ENCODE measurements at regions not wholly inside any gene's neighbourhood (a gene's known extent, or its start where the extent isn't known, plus 50 kb on each side); places are given as distances from the start of the nearest gene placed in this dataset.

DNA sequence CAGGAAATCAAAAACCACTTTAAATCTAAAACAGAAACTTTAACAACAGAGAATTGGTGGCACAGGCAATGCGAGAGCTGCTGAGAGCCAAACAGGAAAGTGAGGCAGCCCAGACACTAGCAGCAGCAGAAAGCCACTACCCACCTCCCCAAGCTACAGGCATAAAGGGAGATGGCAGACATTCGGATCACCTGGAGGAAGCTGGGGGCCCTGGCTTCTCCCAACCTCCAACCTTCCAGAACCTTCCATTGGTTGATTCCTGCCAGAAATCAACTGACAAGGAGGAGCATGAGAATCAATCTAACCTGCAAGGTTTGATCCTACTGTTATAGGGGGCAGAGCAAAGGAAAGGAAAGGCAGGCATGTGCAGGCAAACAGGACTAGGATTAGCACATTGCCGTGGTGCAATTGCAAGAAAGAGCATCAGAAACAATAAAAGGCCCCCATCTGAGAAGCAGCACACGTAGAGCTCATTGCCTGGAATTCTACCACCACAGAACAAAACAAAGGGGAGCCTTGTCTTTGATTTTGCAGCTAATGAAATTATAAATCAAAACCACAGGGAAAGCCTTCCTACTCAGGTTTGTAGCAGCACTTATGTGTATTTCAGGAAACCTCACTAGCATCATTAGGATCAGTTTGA lies 427.3 kb upstream of the RASGEF1B start:
- no peak for DNase-seq (ENCODE audit: extremely low spot score)
- CTCF ChIA-PET, result interaction anchor here (0.6 kb wide), 1 partner anchor 21 kb away, joined by 3 read pairs; no protein-coding TSS in a partner anchor
- POLR2A ChIA-PET, result no interaction called here

DNA sequence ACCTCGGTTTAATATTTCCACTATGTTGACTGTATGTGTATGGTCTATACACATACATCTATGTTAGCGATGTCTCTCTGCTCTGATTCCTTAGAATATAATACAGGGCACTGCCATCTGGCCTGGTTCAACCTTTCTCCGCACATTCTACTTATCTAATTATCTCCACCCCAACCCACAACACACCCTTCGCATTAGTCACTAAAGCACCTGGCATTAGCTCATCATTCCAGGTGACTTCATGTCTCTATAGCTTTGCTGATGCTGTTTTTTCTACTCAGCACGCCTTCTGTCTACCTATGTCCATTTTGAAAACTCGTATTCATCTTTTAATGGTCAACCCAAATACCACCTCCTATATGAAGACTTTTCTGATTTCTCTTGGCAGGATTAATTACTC lies 425.2 kb upstream of the RASGEF1B start:
- TF ChIP-seq L3MBTL2 (conservative IDR thresholded peaks at IDR 0.05), result no peak
- no peak for TF ChIP-seq BHLHE40 (IDR thresholded peaks at IDR 0.05; ENCODE audit: borderline replicate concordance)
- TF ChIP-seq FOXM1 (IDR thresholded peaks at IDR 0.05; ENCODE audit: borderline replicate concordance), result no peak
- TF ChIP-seq, protein P1, sequence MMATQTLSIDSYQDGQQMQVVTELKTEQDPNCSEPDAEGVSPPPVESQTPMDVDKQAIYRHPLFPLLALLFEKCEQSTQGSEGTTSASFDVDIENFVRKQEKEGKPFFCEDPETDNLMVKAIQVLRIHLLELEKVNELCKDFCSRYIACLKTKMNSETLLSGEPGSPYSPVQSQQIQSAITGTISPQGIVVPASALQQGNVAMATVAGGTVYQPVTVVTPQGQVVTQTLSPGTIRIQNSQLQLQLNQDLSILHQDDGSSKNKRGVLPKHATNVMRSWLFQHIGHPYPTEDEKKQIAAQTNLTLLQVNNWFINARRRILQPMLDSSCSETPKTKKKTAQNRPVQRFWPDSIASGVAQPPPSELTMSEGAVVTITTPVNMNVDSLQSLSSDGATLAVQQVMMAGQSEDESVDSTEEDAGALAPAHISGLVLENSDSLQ (IDR thresholded peaks at IDR 0.05), result no peak
- TF ChIP-seq ARNT (IDR thresholded peaks at IDR 0.05), result no peak
- TF ChIP-seq NFRKB (IDR thresholded peaks at IDR 0.05), result no peak
- TF ChIP-seq SP1 (IDR thresholded peaks at IDR 0.05), result no peak
- no peak for TF ChIP-seq TARDBP (IDR thresholded peaks at IDR 0.05)
- no peak for DNase-seq (ENCODE audit: extremely low spot score)
- ChIA-PET POLR2A (no interaction called here), CTCF (no interaction called here)

More for the DNA sequence above, 427.3 kb upstream of the RASGEF1B start:
- TF ChIP-seq BHLHE40 (IDR thresholded peaks at IDR 0.05; ENCODE audit: borderline replicate concordance), result no peak
- TF ChIP-seq FOXM1 (IDR thresholded peaks at IDR 0.05; ENCODE audit: borderline replicate concordance), result no peak
- TF ChIP-seq, protein P1 (IDR thresholded peaks at IDR 0.05), result no peak
- TF ChIP-seq L3MBTL2 (conservative IDR thresholded peaks at IDR 0.05), result no peak
- TF ChIP-seq ELF4 (IDR thresholded peaks at IDR 0.05), result no peak
- TF ChIP-seq ZNF384 (IDR thresholded peaks at IDR 0.05), result no peak
- no peak for TF ChIP-seq CTBP1 (IDR thresholded peaks at IDR 0.05; ENCODE audit: borderline replicate concordance)
- no peak for TF ChIP-seq ARNT (IDR thresholded peaks at IDR 0.05)
- no peak for TF ChIP-seq SUZ12 (IDR thresholded peaks at IDR 0.05)
- no peak for TF ChIP-seq TARDBP (IDR thresholded peaks at IDR 0.05)
- no peak for TF ChIP-seq FOXK2 (IDR thresholded peaks at IDR 0.05)
- TF ChIP-seq HDGF (IDR thresholded peaks at IDR 0.05; ENCODE audit: borderline replicate concordance), result no peak
- no peak for TF ChIP-seq LEF1 (IDR thresholded peaks at IDR 0.05; ENCODE audit: borderline replicate concordance)
- TF ChIP-seq FOXA1 (IDR thresholded peaks at IDR 0.05), result no peak
- TF ChIP-seq SP1 (IDR thresholded peaks at IDR 0.05), result no peak
- no peak for TF ChIP-seq NFRKB (IDR thresholded peaks at IDR 0.05)

DNA sequence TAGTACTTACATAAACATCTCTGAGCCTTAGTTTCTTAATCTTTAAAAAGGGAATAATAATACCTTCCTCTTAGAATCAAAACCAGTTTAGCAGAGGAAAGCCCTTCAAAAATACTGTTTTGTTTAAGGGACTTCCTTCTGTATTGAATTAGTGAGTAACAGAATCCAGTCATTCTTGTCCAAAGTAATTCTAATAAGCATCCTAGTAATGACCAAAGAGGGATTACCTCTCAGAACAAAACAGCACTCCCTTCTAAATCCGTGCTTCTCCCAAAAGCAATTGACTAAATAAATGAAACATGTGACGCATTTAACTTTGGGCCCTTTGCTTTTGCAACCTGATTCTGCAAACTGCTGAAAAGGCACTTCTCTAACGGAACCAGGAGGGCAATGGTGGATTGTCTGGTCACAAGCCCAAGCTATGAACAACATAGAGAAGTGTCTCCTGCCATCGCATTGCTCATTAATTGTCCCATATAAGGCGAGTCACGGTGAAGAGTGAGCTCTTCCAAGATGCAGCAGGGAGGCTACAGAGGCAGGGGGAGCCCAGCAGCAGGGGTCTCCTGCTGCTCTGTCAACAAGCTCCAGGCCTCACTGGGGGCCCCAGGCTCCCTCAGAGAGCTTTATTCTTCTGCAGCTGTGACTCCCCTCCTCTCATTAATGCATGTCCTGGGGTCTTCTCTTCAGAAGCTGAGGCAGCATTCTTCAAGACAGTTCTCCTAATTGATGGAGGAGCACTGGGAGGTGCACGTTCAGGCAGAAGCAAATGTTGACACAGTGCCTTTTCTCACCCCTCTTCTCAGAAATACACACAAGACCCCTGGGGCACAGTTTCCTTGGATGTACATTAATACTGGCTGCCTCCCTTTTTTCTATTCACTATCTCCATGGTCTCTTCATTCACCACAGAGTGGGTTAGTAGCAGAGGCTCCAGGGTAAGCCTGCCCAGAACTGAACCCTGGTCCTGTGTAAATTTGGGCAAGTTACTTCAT lies 419.6 kb upstream of the RASGEF1B start:
- TF ChIP-seq TARDBP (IDR thresholded peaks at IDR 0.05), result no peak
- DNase-seq (ENCODE audit: extremely low spot score), result no peak
- POLR2A ChIA-PET, result no interaction called here
- CTCF ChIA-PET, result no interaction called here

DNA sequence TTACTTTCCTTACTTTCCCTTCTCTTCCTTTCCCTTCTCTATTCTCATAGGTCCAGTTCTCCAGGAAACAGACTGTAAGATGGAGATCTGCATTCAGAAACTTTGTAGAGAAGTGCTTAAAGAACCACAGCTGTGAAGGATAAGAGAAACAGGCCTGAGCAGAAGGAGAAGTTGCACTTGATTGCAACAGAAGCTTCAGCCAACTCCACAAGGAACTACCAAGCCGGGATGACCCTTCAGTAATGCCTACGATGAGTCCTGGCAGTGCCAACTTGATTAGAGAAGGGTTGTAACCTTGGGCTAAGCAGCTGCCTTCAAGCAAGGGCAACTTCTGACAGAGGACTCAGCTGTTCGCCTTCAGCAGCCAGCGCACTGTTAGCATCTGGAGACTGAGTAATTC lies 413.3 kb upstream of the RASGEF1B start:
- CTCF ChIA-PET, result no interaction called here
- POLR2A ChIA-PET, result no interaction called here
- no peak for DNase-seq (ENCODE audit: extremely low spot score)
- TF ChIP-seq ZNF384 (IDR thresholded peaks at IDR 0.05), result no peak
- no peak for TF ChIP-seq TARDBP (IDR thresholded peaks at IDR 0.05)
- TF ChIP-seq SP1 (IDR thresholded peaks at IDR 0.05), result no peak
- TF ChIP-seq SUZ12 (IDR thresholded peaks at IDR 0.05), result no peak

DNA sequence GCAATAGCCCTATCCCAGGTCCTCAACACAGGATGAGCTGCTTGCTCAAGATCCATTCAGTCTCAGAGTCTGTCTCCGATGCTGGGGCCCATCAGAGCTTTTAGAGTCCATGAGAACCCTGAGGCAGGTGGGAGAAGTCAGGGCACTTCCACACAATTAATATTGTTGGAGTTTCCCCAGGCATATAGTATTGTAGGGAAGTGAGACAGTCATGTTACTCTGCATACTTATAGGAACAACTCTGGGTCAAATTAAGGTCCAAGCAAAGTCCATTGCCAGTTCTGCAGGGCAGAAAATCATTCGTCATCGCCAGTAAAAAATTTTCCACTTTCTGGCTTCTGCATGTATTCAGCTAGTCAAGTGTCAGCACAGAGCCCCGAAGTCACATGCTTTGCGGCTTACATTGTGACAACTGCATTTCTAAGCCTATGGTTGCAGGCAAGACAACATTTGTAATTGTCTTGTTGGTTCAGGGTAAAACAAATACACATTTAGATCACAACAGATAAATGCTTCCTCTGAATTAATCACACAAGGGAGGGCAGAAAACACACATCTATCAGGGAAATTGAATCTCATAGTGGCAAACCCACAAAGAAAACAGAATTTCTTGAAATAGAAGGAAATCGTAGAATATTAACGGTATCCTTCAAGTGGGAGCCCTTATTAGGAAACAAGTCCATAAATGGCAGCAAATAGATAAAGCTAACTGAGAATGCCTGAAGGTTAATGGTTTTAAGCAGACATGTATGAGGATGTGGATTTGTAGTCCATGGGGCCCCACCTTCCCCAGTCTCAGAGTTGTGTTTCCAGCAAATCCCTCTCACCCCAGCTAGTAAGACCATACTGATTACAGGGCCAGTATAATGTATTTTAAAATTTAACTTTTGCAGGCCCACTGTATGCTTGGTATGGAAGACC lies 412.1 kb upstream of the RASGEF1B start:
- ChIA-PET POLR2A (no interaction called here), CTCF (no interaction called here)
- TF ChIP-seq TARDBP (IDR thresholded peaks at IDR 0.05) (no peak), CTBP1 (IDR thresholded peaks at IDR 0.05; ENCODE audit: borderline replicate concordance) (no peak), FOXM1 (IDR thresholded peaks at IDR 0.05; ENCODE audit: borderline replicate concordance) (no peak), L3MBTL2 (conservative IDR thresholded peaks at IDR 0.05) (no peak), NFRKB (IDR thresholded peaks at IDR 0.05) (no peak), SUZ12 (IDR thresholded peaks at IDR 0.05) (no peak), FOXA1 (IDR thresholded peaks at IDR 0.05) (no peak), ZNF384 (IDR thresholded peaks at IDR 0.05) (no peak), LEF1 (IDR thresholded peaks at IDR 0.05; ENCODE audit: borderline replicate concordance) (no peak), FOXK2 (IDR thresholded peaks at IDR 0.05) (no peak), SP1 (IDR thresholded peaks at IDR 0.05) (no peak), HDGF (IDR thresholded peaks at IDR 0.05; ENCODE audit: borderline replicate concordance) (no peak), ARNT (IDR thresholded peaks at IDR 0.05) (no peak), BHLHE40 (IDR thresholded peaks at IDR 0.05; ENCODE audit: borderline replicate concordance) (no peak), ELF4 (IDR thresholded peaks at IDR 0.05) (no peak)
- TF ChIP-seq, protein P1 (IDR thresholded peaks at IDR 0.05), result no peak
- DNase-seq (ENCODE audit: extremely low spot score), result no peak

All from HEK293T (cell line).